ENCODE measurements at regions not wholly inside any gene's neighbourhood (a gene's known extent, or its start where the extent isn't known, plus 50 kb on each side); places are given as distances from the start of the nearest gene placed in this dataset.

- no peak for DNase-seq (ENCODE audit: low read depth)
Observed at GRCh38 chr3:43207628-43208085, 78.7 kb upstream of the SNRK start.

- DNase-seq (ENCODE audit: low read depth): no peak
Observed at GRCh38 chr3:43206632-43207031, 79.7 kb upstream of the SNRK start.

GRCh38 chr3:43206105-43206504, 80.2 kb upstream of the SNRK start:
- no peak for DNase-seq (ENCODE audit: low read depth)

GRCh38 chr3:43203022-43203421, 83.3 kb upstream of the SNRK start:
- no peak for DNase-seq (ENCODE audit: low read depth)

GRCh38 chr3:43201581-43201980, 84.8 kb upstream of the SNRK start:
- DNase-seq (ENCODE audit: low read depth): no peak

- DNase-seq (ENCODE audit: low read depth): no peak
Observed at GRCh38 chr3:43199645-43200306, 86.6 kb upstream of the SNRK start.

GRCh38 chr3:43198791-43199644, 87.3 kb upstream of the SNRK start:
- no peak for DNase-seq (ENCODE audit: low read depth)

- no peak for DNase-seq (ENCODE audit: low read depth)
Observed at GRCh38 chr3:43198301-43198700, 88.0 kb upstream of the SNRK start.

- no peak for DNase-seq (ENCODE audit: low read depth)
Observed at GRCh38 chr3:43197181-43197580, 89.2 kb upstream of the SNRK start.

GRCh38 chr3:43196721-43197120, 89.6 kb upstream of the SNRK start:
- DNase-seq (ENCODE audit: low read depth): no peak

- DNase-seq (ENCODE audit: low read depth): no peak
Observed at GRCh38 chr3:43195115-43195498, 89.2 kb upstream of the POMGNT2 start.

GRCh38 chr3:43194490-43195114, 88.7 kb upstream of the POMGNT2 start:
- no peak for DNase-seq (ENCODE audit: low read depth)

- DNase-seq (ENCODE audit: low read depth): no peak
Observed at GRCh38 chr3:43194069-43194468, 88.2 kb upstream of the POMGNT2 start.

GRCh38 chr3:43192028-43192427, 86.1 kb upstream of the POMGNT2 start:
- no peak for DNase-seq (ENCODE audit: low read depth)

GRCh38 chr3:43191116-43191515, 85.2 kb upstream of the POMGNT2 start:
- DNase-seq (ENCODE audit: low read depth): no peak

GRCh38 chr3:43190670-43191069, 84.8 kb upstream of the POMGNT2 start:
- DNase-seq (ENCODE audit: low read depth): peak; percentile 28

GRCh38 chr3:43187836-43188479, 82.1 kb upstream of the POMGNT2 start:
- no peak for DNase-seq (ENCODE audit: low read depth)

GRCh38 chr3:43185983-43186314, 80.1 kb upstream of the POMGNT2 start:
- DNase-seq (ENCODE audit: low read depth): no peak

- peak; percentile 51 for DNase-seq (ENCODE audit: low read depth)
Observed at GRCh38 chr3:43185274-43185982, 79.5 kb upstream of the POMGNT2 start.

GRCh38 chr3:43183456-43183855, 77.6 kb upstream of the POMGNT2 start:
- DNase-seq (ENCODE audit: low read depth): no peak

- no peak for DNase-seq (ENCODE audit: low read depth)
Observed at GRCh38 chr3:43181202-43181821, 75.4 kb upstream of the POMGNT2 start.

GRCh38 chr3:43180694-43181093, 74.8 kb upstream of the POMGNT2 start:
- DNase-seq (ENCODE audit: low read depth): no peak
